Aorta (tissue), 5 donors: ENCODE measurements at regions not wholly inside any gene's neighbourhood (a gene's known extent, or its start where the extent isn't known, plus 50 kb on each side); places are given as distances from the start of the nearest gene placed in this dataset.
"Not testable (repeated sequence)": the region's sequence is repeated elsewhere in the genome, so short reads cannot be mapped to it uniquely, and the experiment has no call there.

Experiments used
- ATAC-seq: fragments of 200-7000 bp; cut with Tn5 transposase; one replicate; pipeline ENCODE4 v1.9.1; 2022; ENCODE audit warnings: moderate library complexity; ENCODE audit not compliant: low FRiP score
- DNase-seq, 2 donors: peaks; one replicate each; pipeline ENCODE4 v3.0.0-alpha.2; 2020
- H3K27ac ChIP-seq, 2 donors: one replicate each; pipeline ENCODE4 v1.5.1; 2013; ENCODE audit warnings: low read length in 2 of 2, mild to moderate bottlenecking in 2 of 2, moderate library complexity in 2 of 2, control low read depth in 1 of 2, inconsistent platforms in 1 of 2, low read depth in 1 of 2
- H3K27me3 ChIP-seq, 2 donors: one replicate each; pipeline ENCODE4 v1.6.1; 2013; ENCODE audit warnings: control low read depth in 1 of 2, low read length in 1 of 2, mild to moderate bottlenecking in 1 of 2, moderate library complexity in 1 of 2; ENCODE audit not compliant: insufficient read depth in 2 of 2, control insufficient read depth in 1 of 2
- H3K36me3 ChIP-seq, 2 donors: one replicate each; pipeline ENCODE4 v1.6.1; 2013; ENCODE audit warnings: control low read depth in 1 of 2, low read length in 1 of 2, mild to moderate bottlenecking in 1 of 2; ENCODE audit not compliant: insufficient read depth in 2 of 2, control insufficient read depth in 1 of 2
- H3K4me1 ChIP-seq, 2 donors: one replicate each; pipeline ENCODE4 v1.6.1; 2013; ENCODE audit warnings: low read length in 2 of 2, control low read depth in 1 of 2, mild to moderate bottlenecking in 1 of 2, moderate library complexity in 1 of 2; ENCODE audit not compliant: insufficient read depth in 2 of 2, control insufficient read depth in 1 of 2
- H3K4me3 ChIP-seq, 2 donors: one replicate each; pipeline ENCODE4 v1.5.1; 2013; ENCODE audit warnings: low read length in 2 of 2, control low read depth in 1 of 2, mild to moderate bottlenecking in 1 of 2
- H3K9me3 ChIP-seq: one replicate; pipeline ENCODE4 v1.6.1; 2013; ENCODE audit warnings: mild to moderate bottlenecking, low read length; ENCODE audit not compliant: control insufficient read depth
- WGBS, 2 donors: extraction: QIAGEN DNeasy Blood & Tissue Kit; methylation state at CpG; one replicate each; pipeline ENCODE4 v1.1.7; 2013; 5-methylcytosine and 5-hydroxymethylcytosine counted together
- intact Hi-C, 2 donors: fragments of 100-400 bp; cut with DNase I; formaldehyde crosslinking; loops; one replicate each; pipeline versions ENCODE4 v1.14.2 to v1.15.0; 2022
- donor health status: healthy with polysubstance abuse.
- donor health status: Bipolar disorder and iron deficiency.
- donor health status: DM: no; HTN: no; CAD: no.
- donor health status: DM: no; HTN: no; CAD: no.
- donor health status: DM: yes; HTN: yes; CAD: no.

DNA sequence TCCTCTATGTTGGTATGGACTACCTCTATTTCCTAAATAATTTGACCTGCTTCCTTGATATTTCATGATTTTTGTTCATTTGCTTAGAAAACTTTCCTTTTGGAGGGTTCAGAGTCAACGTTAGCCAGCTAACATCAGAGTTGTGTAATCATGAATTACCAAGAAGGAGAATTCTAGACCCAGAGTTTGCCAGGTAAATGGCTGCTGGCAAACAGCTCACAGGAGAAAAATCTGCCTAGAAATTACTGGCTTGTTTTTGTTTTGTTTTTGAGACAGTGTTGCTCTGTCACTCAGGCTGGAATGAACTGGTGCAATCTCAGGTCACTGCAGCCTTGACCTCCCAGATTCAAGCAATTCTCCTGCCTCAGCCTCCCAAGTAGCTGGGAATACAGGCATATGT lies 111.4 kb upstream of the SALL1 start:
- no peaks in the 10 kb centered on the region for H3K27me3 ChIP-seq
- DNase-seq (no peak), ATAC-seq (no peak)
- no peaks in the 10 kb centered on the region for H3K36me3 ChIP-seq
- no peaks in the 10 kb centered on the region for H3K9me3 ChIP-seq
- WGBS, 2 donors = 67 to 75% methylated on average over 1 of the region's 1 CpG
- intact Hi-C loops = no loop called here
- no peaks in the 10 kb centered on the region for H3K4me1 ChIP-seq
- no peak overlapping the region for H3K27ac ChIP-seq
- no peak overlapping the region for H3K4me3 ChIP-seq

GRCh38 chr16:51261919-51262318 lies 110.8 kb upstream of the SALL1 start:
- no peak overlapping the region for H3K4me3 ChIP-seq
- no peaks in the 10 kb centered on the region for H3K36me3 ChIP-seq
- DNase-seq (no peak), ATAC-seq (no peak)
- intact Hi-C loops = no loop called here
- no peaks in the 10 kb centered on the region for H3K4me1 ChIP-seq
- no peaks in the 10 kb centered on the region for H3K9me3 ChIP-seq
- no peak overlapping the region for H3K27ac ChIP-seq
- no peaks in the 10 kb centered on the region for H3K27me3 ChIP-seq
- WGBS, 2 donors = 72 to 81% methylated on average over 1 of the region's 1 CpG

DNA sequence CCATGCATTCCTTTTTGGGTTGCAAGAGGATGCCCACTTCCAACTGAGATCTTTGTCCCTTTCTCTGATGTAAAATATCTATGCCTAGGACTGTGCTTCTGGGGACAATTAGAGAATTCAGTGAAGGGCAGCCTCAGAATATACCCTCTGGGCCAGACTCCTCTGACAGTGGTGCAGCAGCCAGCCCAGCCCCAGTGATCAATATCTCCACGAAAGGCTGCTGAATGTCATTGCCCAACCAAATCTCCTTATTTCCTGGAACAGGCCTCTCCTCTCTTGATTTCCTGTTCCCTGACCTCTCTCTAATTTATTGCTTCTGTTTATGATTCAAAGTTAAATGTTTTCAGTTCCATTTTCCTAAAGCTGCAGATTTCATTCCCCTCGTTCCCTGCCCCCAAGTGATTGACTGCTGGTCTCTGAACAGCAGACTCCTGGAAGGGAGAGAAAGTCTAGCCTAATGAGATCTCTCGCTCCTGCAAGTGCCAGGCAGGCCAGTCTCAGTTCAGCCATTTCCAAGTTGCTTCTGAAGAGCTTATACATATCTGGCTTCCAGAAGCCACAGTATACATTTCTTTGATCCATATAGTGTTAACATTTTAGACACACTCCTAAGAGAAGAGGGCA lies 104.4 kb upstream of the SALL1 start:
- 56 to 62% methylated on average over 3 of the region's 3 CpGs for WGBS, 2 donors
- no peak for DNase-seq
- ATAC-seq = no peak
- intact Hi-C loops = no loop called here
- no peaks in the 10 kb centered on the region for H3K4me1 ChIP-seq
- H3K9me3 ChIP-seq = peaks cover 6% of the 10 kb centered on the region
- no peaks in the 10 kb centered on the region for H3K36me3 ChIP-seq
- H3K27ac ChIP-seq = no peak overlapping the region
- no peaks in the 10 kb centered on the region for H3K27me3 ChIP-seq
- no peak overlapping the region for H3K4me3 ChIP-seq

GRCh38 chr16:51254390-51254789 lies 103.3 kb upstream of the SALL1 start:
- H3K9me3 ChIP-seq, H3K36me3 ChIP-seq, H3K4me3 ChIP-seq, H3K4me1 ChIP-seq, H3K27ac ChIP-seq, H3K27me3 ChIP-seq, intact Hi-C loops, ATAC-seq, DNase-seq: not testable (repeated sequence)
- WGBS, 2 donors = 91 to 97% methylated on average over 7 of the region's 7 CpGs

- H3K36me3 ChIP-seq = no peaks in the 10 kb centered on the region
- DNase-seq = no peak
- intact Hi-C loops = no loop called here
- no peaks in the 10 kb centered on the region for H3K27me3 ChIP-seq
- H3K9me3 ChIP-seq = no peaks in the 10 kb centered on the region
- H3K4me1 ChIP-seq = no peaks in the 10 kb centered on the region
- H3K4me3 ChIP-seq = no peak overlapping the region
- 91 to 94% methylated on average over 3 of the region's 3 CpGs for WGBS, 2 donors
- no peak for ATAC-seq
- no peak overlapping the region for H3K27ac ChIP-seq
These were observed 97.1 kb upstream of the SALL1 start for GRCh38 chr16:51248217-51248616.

DNA sequence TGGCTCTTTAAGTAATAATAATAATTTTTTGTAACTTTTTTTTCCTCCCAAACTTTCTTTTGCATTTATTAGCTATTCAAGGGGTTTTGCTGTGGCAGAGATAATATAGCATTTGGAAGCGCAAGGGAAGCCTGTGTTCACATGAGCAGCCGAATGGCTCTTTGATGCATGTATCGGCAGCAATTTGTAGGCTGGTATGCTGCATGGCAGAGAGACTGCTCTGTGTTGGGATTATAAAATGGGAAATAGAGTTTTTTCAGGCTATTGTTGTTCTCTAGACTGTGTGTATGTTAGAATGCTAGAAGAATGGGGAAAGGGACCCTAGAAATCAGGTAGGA lies 94.6 kb upstream of the SALL1 start:
- Histone ChIP-seq H3K27ac (no peak overlapping the region), H3K36me3 (no peaks in the 10 kb centered on the region), H3K27me3 (no peaks in the 10 kb centered on the region), H3K4me3 (no peak overlapping the region), H3K4me1 (no peaks in the 10 kb centered on the region), H3K9me3 (peaks cover 2% of the 10 kb centered on the region)
- DNase-seq = no peak
- intact Hi-C loops = no loop called here
- WGBS, 2 donors = 60 to 61% methylated on average over 3 of the region's 3 CpGs
- no peak for ATAC-seq

- no peak overlapping the region for H3K27ac ChIP-seq
- no peak for ATAC-seq
- H3K4me3 ChIP-seq = no peak overlapping the region
- H3K9me3 ChIP-seq = peaks cover 2% of the 10 kb centered on the region
- intact Hi-C loops = no loop called here
- no peaks in the 10 kb centered on the region for H3K4me1 ChIP-seq
- DNase-seq = no peak
- no peaks in the 10 kb centered on the region for H3K27me3 ChIP-seq
- no peaks in the 10 kb centered on the region for H3K36me3 ChIP-seq
- WGBS, 2 donors = 15 to 33% methylated on average over 24 of the region's 24 CpGs
These were observed 94.0 kb upstream of the SALL1 start for GRCh38 chr16:51244887-51245657.

DNA sequence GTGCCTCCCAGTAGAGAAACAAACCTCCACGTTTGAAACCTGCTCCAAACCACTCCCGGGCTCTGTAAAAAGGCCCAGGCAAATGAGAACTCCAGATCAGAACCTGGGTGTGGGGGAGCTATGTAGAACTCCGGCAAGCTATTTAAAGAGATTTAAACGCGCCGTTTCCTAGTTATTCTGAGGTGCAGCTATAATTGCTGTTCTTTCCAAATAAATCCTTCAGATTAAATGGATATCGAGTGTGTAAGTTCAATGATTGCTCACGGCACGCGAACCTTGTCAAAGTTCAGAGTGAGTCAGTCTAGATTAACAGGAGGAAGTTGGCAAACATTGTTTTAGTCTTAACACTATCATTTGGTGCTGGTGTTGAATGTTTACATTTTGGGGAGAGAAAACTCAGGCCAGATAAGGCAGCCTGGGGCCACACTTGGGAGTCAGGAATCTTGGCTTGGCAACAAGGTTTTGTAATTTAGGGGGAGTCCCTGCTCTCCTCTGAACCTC lies 92.9 kb upstream of the SALL1 start:
- Histone ChIP-seq H3K4me1 (no peaks in the 10 kb centered on the region), H3K9me3 (peaks cover 2% of the 10 kb centered on the region), H3K4me3 (no peak overlapping the region), H3K36me3 (no peaks in the 10 kb centered on the region), H3K27ac (no peak overlapping the region), H3K27me3 (no peaks in the 10 kb centered on the region)
- no peak for DNase-seq
- no peak for ATAC-seq
- intact Hi-C loops = no loop called here
- WGBS, 2 donors = 7 to 10% methylated on average over 10 of the region's 10 CpGs
